ENCODE measurements at regions not wholly inside any gene's neighbourhood (a gene's known extent, or its start where the extent isn't known, plus 50 kb on each side); places are given as distances from the start of the nearest gene placed in this dataset.

DNA sequence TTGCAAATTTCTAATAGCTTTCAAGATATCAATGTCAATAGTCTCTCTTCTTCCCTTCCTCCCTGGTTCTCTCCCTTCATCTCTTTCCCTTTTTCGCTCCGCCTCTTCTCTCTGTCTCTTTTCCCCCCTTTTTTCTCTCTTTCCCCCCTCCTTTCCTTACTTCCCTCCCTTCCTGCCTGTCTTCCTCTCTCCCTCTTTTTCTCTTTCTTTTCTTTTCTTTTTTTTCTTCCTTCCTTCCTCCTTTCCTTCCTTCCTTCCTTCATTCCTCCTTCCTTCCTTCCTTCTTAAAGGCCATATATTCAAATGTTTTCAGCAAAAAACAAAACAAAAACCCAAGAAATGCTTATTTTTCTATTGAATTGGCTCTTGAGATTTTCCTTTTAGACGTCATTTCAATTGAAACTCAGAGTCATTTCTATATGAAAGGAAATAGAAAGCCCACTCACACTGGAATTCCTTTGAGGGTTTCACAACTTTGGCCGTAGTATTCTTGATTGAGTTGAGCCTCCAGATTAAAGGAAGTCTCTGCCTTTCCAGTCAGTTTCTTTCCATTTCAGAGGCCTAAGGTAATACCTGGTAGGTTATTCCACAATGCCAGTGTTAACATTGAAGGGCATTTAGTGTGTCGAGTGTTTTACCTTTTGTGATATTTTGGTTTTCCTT, 551.5 kb downstream of the LMO4 start:
- Histone ChIP-seq H3K36me3 (ENCODE audit: insufficient read depth, low read length) (no peaks in the 10 kb centered on the region), H3K4me1 (ENCODE audit: insufficient read depth, low read length, poor library complexity, severe bottlenecking) (no peaks in the 10 kb centered on the region), H4K20me1 (ENCODE audit: insufficient read depth, low read length) (no peaks in the 10 kb centered on the region), H3K4me3 (ENCODE audit: low read depth, low read length, poor library complexity, severe bottlenecking) (no peak overlapping the region), H3K4me2 (ENCODE audit: low read length) (no peak overlapping the region), H3K27ac (ENCODE audit: low read depth, low read length, poor library complexity, severe bottlenecking) (no peak overlapping the region), H3K9me2 (ENCODE audit: insufficient read depth, low read length) (no peaks in the 10 kb centered on the region), H3K9me3 (ENCODE audit: low read length) (no peaks in the 10 kb centered on the region), H3K79me2 (ENCODE audit: insufficient read depth, low read depth, low read length) (no peaks in the 10 kb centered on the region), H2AFZ (ENCODE audit: low read length) (no peak overlapping the region)
- TF ChIP-seq, protein P1, sequence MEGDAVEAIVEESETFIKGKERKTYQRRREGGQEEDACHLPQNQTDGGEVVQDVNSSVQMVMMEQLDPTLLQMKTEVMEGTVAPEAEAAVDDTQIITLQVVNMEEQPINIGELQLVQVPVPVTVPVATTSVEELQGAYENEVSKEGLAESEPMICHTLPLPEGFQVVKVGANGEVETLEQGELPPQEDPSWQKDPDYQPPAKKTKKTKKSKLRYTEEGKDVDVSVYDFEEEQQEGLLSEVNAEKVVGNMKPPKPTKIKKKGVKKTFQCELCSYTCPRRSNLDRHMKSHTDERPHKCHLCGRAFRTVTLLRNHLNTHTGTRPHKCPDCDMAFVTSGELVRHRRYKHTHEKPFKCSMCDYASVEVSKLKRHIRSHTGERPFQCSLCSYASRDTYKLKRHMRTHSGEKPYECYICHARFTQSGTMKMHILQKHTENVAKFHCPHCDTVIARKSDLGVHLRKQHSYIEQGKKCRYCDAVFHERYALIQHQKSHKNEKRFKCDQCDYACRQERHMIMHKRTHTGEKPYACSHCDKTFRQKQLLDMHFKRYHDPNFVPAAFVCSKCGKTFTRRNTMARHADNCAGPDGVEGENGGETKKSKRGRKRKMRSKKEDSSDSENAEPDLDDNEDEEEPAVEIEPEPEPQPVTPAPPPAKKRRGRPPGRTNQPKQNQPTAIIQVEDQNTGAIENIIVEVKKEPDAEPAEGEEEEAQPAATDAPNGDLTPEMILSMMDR (conservative IDR thresholded peaks at IDR 0.05; ENCODE audit: low read length) = no peak
- TF ChIP-seq EZH2phosphoT487 (IDR thresholded peaks at IDR 0.05; ENCODE audit: borderline replicate concordance, low read depth, low read length) = no peak
- intact Hi-C loops (cut with micrococcal nuclease; ENCODE audit: unreplicated experiment) = no loop called here
- CTCF ChIA-PET (ENCODE audit: unreplicated experiment) = no interaction called here
- no peak for DNase-seq (ENCODE audit: low spot score)
- POLR2A ChIA-PET = interaction anchor here (0.7 kb wide), 1 partner anchor 502 kb away, joined by 5 read pairs; no protein-coding TSS in a partner anchor
- no TSS peak for BruUV-seq (replicated peaks)

DNA sequence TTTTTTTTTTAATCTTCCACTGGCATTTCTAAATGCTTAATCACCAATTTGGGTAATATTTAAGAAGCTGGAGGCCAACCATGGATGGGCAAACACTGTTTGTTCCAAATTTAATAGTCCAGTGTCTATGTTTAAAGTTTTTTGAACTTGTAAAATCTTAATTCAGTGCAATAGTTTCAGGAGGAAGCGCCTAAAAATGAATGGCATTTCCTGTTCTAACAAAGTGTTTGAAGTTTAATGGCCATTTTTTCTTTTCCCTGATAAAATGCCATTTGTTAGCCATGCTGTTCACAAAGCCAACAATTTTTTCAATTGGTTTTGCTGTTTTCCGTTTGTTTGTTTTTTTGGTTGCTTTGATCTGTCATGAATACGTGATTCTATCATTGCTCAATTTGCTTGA, 552.1 kb downstream of the LMO4 start:
- Histone ChIP-seq H4K20me1 (ENCODE audit: insufficient read depth, low read length) (no peaks in the 10 kb centered on the region), H3K4me1 (ENCODE audit: insufficient read depth, low read length, poor library complexity, severe bottlenecking) (no peaks in the 10 kb centered on the region), H3K4me2 (ENCODE audit: low read length) (no peak overlapping the region), H3K9me3 (ENCODE audit: low read length) (no peaks in the 10 kb centered on the region), H3K9me2 (ENCODE audit: insufficient read depth, low read length) (no peaks in the 10 kb centered on the region), H3K36me3 (ENCODE audit: insufficient read depth, low read length) (no peaks in the 10 kb centered on the region), H3K79me2 (ENCODE audit: insufficient read depth, low read depth, low read length) (no peaks in the 10 kb centered on the region), H2AFZ (ENCODE audit: low read length) (no peak overlapping the region), H3K4me3 (ENCODE audit: low read depth, low read length, poor library complexity, severe bottlenecking) (no peak overlapping the region), H3K27ac (ENCODE audit: low read depth, low read length, poor library complexity, severe bottlenecking) (no peak overlapping the region)
- intact Hi-C loops (cut with micrococcal nuclease; ENCODE audit: unreplicated experiment) = no loop called here
- POLR2A ChIA-PET = interaction anchor here (0.7 kb wide), 1 partner anchor 502 kb away, joined by 5 read pairs; no protein-coding TSS in a partner anchor
- TF ChIP-seq, protein P1 (conservative IDR thresholded peaks at IDR 0.05; ENCODE audit: low read length) = no peak
- no peak for TF ChIP-seq EZH2phosphoT487 (IDR thresholded peaks at IDR 0.05; ENCODE audit: borderline replicate concordance, low read depth, low read length)
- DNase-seq (ENCODE audit: low spot score) = no peak
- no TSS peak for BruUV-seq (replicated peaks)
- CTCF ChIA-PET (ENCODE audit: unreplicated experiment) = no interaction called here

DNA sequence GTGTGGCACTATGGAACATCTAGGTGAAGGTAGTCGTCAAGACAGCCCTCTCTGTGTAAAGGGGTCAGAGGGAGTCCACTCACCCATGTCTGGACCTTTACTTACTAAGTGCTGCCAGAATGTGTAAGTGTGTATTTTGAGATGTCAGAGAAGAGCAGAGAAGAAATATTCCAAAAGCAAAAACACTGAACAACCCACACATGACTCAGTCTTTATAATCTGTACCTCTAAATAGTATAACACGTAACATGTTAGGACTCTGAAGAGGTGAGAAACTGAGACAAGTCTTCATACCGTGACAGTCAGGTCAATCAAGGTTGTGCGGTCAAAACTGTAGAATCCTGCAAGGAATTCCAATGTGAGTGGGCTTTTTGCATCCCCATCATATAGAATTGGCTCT, 555.2 kb downstream of the LMO4 start:
- Histone ChIP-seq H3K9me3 (ENCODE audit: low read length) (no peaks in the 10 kb centered on the region), H4K20me1 (ENCODE audit: insufficient read depth, low read length) (no peaks in the 10 kb centered on the region), H3K79me2 (ENCODE audit: insufficient read depth, low read depth, low read length) (no peaks in the 10 kb centered on the region), H2AFZ (ENCODE audit: low read length) (no peak overlapping the region), H3K27ac (ENCODE audit: low read depth, low read length, poor library complexity, severe bottlenecking) (no peak overlapping the region), H3K4me3 (ENCODE audit: low read depth, low read length, poor library complexity, severe bottlenecking) (no peak overlapping the region), H3K4me2 (ENCODE audit: low read length) (no peak overlapping the region), H3K36me3 (ENCODE audit: insufficient read depth, low read length) (no peaks in the 10 kb centered on the region), H3K9me2 (ENCODE audit: insufficient read depth, low read length) (no peaks in the 10 kb centered on the region), H3K4me1 (ENCODE audit: insufficient read depth, low read length, poor library complexity, severe bottlenecking) (no peaks in the 10 kb centered on the region)
- intact Hi-C loops (cut with micrococcal nuclease; ENCODE audit: unreplicated experiment) = no loop called here
- TF ChIP-seq EZH2phosphoT487 (IDR thresholded peaks at IDR 0.05; ENCODE audit: borderline replicate concordance, low read depth, low read length) = no peak
- no TSS peak for BruUV-seq (replicated peaks)
- CTCF ChIA-PET (ENCODE audit: unreplicated experiment) = no interaction called here
- no peak for DNase-seq (ENCODE audit: low spot score)
- POLR2A ChIA-PET = interaction anchor here (0.7 kb wide), 1 partner anchor 10 kb away, joined by 3 read pairs; no protein-coding TSS in a partner anchor

Measured in OCI-LY7 (cell line).